ENCODE measurements at regions not wholly inside any gene's neighbourhood (a gene's known extent, or its start where the extent isn't known, plus 50 kb on each side); places are given as distances from the start of the nearest gene placed in this dataset.
A peak's percentile ranks its signal among the peaks of the same experiment; 100 is the strongest.

- Histone ChIP-seq H3K27ac (no peak overlapping the region), H3K4me3 (replicated peaks in 1 of 3) (no peak overlapping the region), H3K9me3 (no peaks in the 10 kb centered on the region), H3K4me1 (no peaks in the 10 kb centered on the region), H3K27me3 (no peaks in the 10 kb centered on the region), H3K36me3 (no peaks in the 10 kb centered on the region)
- DNase-seq, result no peak
- 80 to 85% methylated on average over 1 of the region's 1 CpG for WGBS, 2 donors
- no peak for TF ChIP-seq POLR2A (IDR thresholded peaks at IDR 0.05)
- TF ChIP-seq CTCF (IDR thresholded peaks at IDR 0.05), result no peak
- intact Hi-C loops (cut with DNase I), result no loop called here
These were observed 312.4 kb upstream of the RORA start for GRCh38 chr15:61541516-61541915.

GRCh38 chr15:61537337-61537736, 308.2 kb upstream of the RORA start:
- Histone ChIP-seq H3K9me3 (no peaks in the 10 kb centered on the region), H3K27ac (no peak overlapping the region), H3K4me1 (no peaks in the 10 kb centered on the region), H3K36me3 (no peaks in the 10 kb centered on the region), H3K4me3 (replicated peaks in 1 of 3) (no peak overlapping the region), H3K27me3 (no peaks in the 10 kb centered on the region)
- no peak for DNase-seq
- intact Hi-C loops (cut with DNase I), result no loop called here
- TF ChIP-seq POLR2A (IDR thresholded peaks at IDR 0.05), result no peak
- TF ChIP-seq CTCF (IDR thresholded peaks at IDR 0.05), result no peak
- 66 to 74% methylated on average over 3 of the region's 3 CpGs for WGBS, 2 donors

DNA sequence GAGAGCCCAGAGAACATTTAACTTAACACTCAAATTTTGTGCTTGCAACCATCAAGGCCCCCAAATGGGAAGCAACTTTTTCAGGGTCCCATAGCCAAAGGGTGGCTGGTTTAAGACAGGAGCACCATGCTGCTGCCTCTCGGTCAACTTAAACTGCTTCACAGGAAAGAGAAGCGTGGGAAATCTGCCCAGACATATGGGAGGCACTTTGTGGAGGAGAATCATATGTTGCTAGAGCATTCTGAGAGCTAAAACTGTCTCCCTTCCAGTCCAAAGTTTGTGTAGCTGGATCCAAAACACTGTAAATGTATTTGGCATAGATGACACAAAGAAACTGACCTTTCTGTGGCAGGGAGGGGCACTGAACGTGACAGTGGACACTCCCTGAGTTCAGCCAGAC, 305.9 kb upstream of the RORA start:
- no peaks in the 10 kb centered on the region for H3K9me3 ChIP-seq
- WGBS, 2 donors, result 75 to 86% methylated on average over 3 of the region's 3 CpGs
- no peaks in the 10 kb centered on the region for H3K36me3 ChIP-seq
- H3K27me3 ChIP-seq, result no peaks in the 10 kb centered on the region
- no peaks in the 10 kb centered on the region for H3K4me1 ChIP-seq
- no peak overlapping the region for H3K4me3 ChIP-seq (replicated peaks in 1 of 3)
- no peak for DNase-seq
- H3K27ac ChIP-seq, result no peak overlapping the region
- TF ChIP-seq CTCF (IDR thresholded peaks at IDR 0.05) (no peak), POLR2A (IDR thresholded peaks at IDR 0.05) (no peak)
- intact Hi-C loops (cut with DNase I), result no loop called here

- H3K36me3 ChIP-seq, result no peaks in the 10 kb centered on the region
- no peak overlapping the region for H3K27ac ChIP-seq
- no peaks in the 10 kb centered on the region for H3K9me3 ChIP-seq
- intact Hi-C loops (cut with DNase I), result no loop called here
- H3K4me1 ChIP-seq, result no peaks in the 10 kb centered on the region
- WGBS, 2 donors, result 73 to 75% methylated on average over 2 of the region's 2 CpGs
- TF ChIP-seq POLR2A (IDR thresholded peaks at IDR 0.05), result no peak
- TF ChIP-seq CTCF (IDR thresholded peaks at IDR 0.05), result peak in 1 of 6 experiments; percentile 10
- no peak for DNase-seq
- no peaks in the 10 kb centered on the region for H3K27me3 ChIP-seq
- H3K4me3 ChIP-seq (replicated peaks in 1 of 3), result no peak overlapping the region
These were observed 301.7 kb upstream of the RORA start for GRCh38 chr15:61530769-61531168.

DNA sequence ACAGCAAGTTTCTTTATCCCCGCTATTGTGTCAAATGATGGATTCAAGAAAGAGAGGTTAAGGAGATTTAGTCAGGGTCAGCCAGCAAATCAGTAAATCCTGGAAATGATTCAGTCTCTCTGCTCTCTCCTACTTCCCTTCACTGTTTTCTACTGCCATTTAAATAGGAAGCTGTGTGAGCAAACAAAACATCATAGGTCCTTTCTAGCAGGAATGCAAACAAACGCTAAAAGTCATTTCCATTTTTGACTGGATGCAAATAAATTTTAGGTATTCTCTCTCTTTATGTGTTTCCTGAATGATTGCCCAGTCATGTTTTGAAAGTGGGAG, 299.4 kb upstream of the RORA start:
- TF ChIP-seq POLR2A (IDR thresholded peaks at IDR 0.05) (no peak), CTCF (IDR thresholded peaks at IDR 0.05) (no peak)
- no peak for DNase-seq
- no peaks in the 10 kb centered on the region for H3K9me3 ChIP-seq
- H3K27me3 ChIP-seq, result no peaks in the 10 kb centered on the region
- intact Hi-C loops (cut with DNase I), result no loop called here
- H3K27ac ChIP-seq, result no peak overlapping the region
- H3K4me3 ChIP-seq (replicated peaks in 1 of 3), result no peak overlapping the region
- no peaks in the 10 kb centered on the region for H3K4me1 ChIP-seq
- H3K36me3 ChIP-seq, result no peaks in the 10 kb centered on the region
- 38 to 54% methylated on average over 2 of the region's 2 CpGs for WGBS, 2 donors
